Sciatic nerve (tissue), 2 donors: ENCODE measurements at regions not wholly inside any gene's neighbourhood (a gene's known extent, or its start where the extent isn't known, plus 50 kb on each side); places are given as distances from the start of the nearest gene placed in this dataset.

ENCODE experiments used
- ATAC-seq: fragments of 200-7000 bp; cut with Tn5 transposase; one replicate; pipeline ENCODE4 v1.9.1; 2020; ENCODE audit warnings: mild to moderate bottlenecking, moderate library complexity
- DNase-seq: peaks from one replicate; pipeline ENCODE4 v3.0.0-alpha.2; 2020; ENCODE audit warnings: low spot score
- intact Hi-C: fragments of 100-400 bp; cut with DNase I; formaldehyde crosslinking; loops from one replicate; pipeline ENCODE4 v1.14.2; 2022
- donor health status: DM: no; HTN: no; CAD: no.
- donor health status: DM: no; HTN: no; CAD: no.

GRCh38 chr15:70167155-70167554, 69.4 kb upstream of the TLE3 start:
- DNase-seq: no peak
- ATAC-seq: no peak
- intact Hi-C loops: no loop called here

GRCh38 chr15:70166506-70167087, 68.9 kb upstream of the TLE3 start:
- intact Hi-C loops: no loop called here
- DNase-seq: no peak
- no peak for ATAC-seq

GRCh38 chr15:70165716-70166284, 68.1 kb upstream of the TLE3 start:
- ATAC-seq: peak; percentile 65

GRCh38 chr15:70164910-70165715, 67.4 kb upstream of the TLE3 start:
- peak; percentile 41 for ATAC-seq
- no peak for DNase-seq
- intact Hi-C loops: no loop called here

More at GRCh38 chr15:70165716-70166284, 68.1 kb upstream of the TLE3 start:
- DNase-seq: no peak
- intact Hi-C loops: no loop called here

GRCh38 chr15:70164156-70164900, 66.6 kb upstream of the TLE3 start:
- intact Hi-C loops: no loop called here
- no peak for DNase-seq
- ATAC-seq: no peak

GRCh38 chr15:70160803-70161565, 63.3 kb upstream of the TLE3 start:
- DNase-seq: no peak
- intact Hi-C loops: no loop called here
- no peak for ATAC-seq

GRCh38 chr15:70160267-70160666, 62.5 kb upstream of the TLE3 start:
- ATAC-seq (no peak), DNase-seq (no peak)
- intact Hi-C loops: no loop called here

GRCh38 chr15:70159713-70160009, 61.9 kb upstream of the TLE3 start:
- no peak for ATAC-seq
- DNase-seq: no peak
- intact Hi-C loops: no loop called here

- no peak for DNase-seq
- ATAC-seq: no peak
- intact Hi-C loops: no loop called here
Observed at GRCh38 chr15:70159001-70159712, 61.4 kb upstream of the TLE3 start.

- intact Hi-C loops: no loop called here
- ATAC-seq: no peak
- no peak for DNase-seq
Observed at GRCh38 chr15:70158309-70159000, 60.7 kb upstream of the TLE3 start.

- intact Hi-C loops: no loop called here
- DNase-seq (peak; percentile 65), ATAC-seq (peak; percentile 43)
Observed at GRCh38 chr15:70156671-70157271, 59.1 kb upstream of the TLE3 start.

GRCh38 chr15:70154718-70155347, 57.1 kb upstream of the TLE3 start:
- ATAC-seq (peak; percentile 57), DNase-seq (peak; percentile 55)
- intact Hi-C loops: no loop called here

GRCh38 chr15:70153921-70154717, 56.4 kb upstream of the TLE3 start:
- peak; percentile 62 for ATAC-seq
- intact Hi-C loops: no loop called here
- DNase-seq: peak; percentile 59

- ATAC-seq: no peak
- peak; percentile 42 for DNase-seq
- intact Hi-C loops: no loop called here
Observed at GRCh38 chr15:70152070-70152480, 54.4 kb upstream of the TLE3 start.

- no peak for ATAC-seq
- intact Hi-C loops: no loop called here
- no peak for DNase-seq
Observed at GRCh38 chr15:70151462-70151861, 53.7 kb upstream of the TLE3 start.

- DNase-seq (no peak), ATAC-seq (no peak)
- intact Hi-C loops: no loop called here
Observed at GRCh38 chr15:70151003-70151402, 53.3 kb upstream of the TLE3 start.

GRCh38 chr15:70150405-70150747, 52.7 kb upstream of the TLE3 start:
- intact Hi-C loops: no loop called here
- ATAC-seq (no peak), DNase-seq (no peak)
